WTC11 (cell line): ENCODE measurements at regions not wholly inside any gene's neighbourhood (a gene's known extent, or its start where the extent isn't known, plus 50 kb on each side); places are given as distances from the start of the nearest gene placed in this dataset.

ENCODE experiments used
- ATAC-seq: fragments of 200-7000 bp; cut with Tn5 transposase; 2 replicates; pipeline ENCODE4 v1.10.0; 2021; ENCODE audit warnings: mild to moderate bottlenecking, moderate library complexity
- CTCF ChIA-PET: fragments of 300-600 bp; sonication (Branson Sonifier 250); formaldehyde crosslinking; loops from one replicate; lab custom pipeline; 2021; ENCODE audit warnings: antibody characterized with exemption; lab: Charles Lee
- POLR2A ChIA-PET: fragments of 350-600 bp; sonication (Branson Sonifier 250); formaldehyde crosslinking; loops from one replicate; lab custom pipeline; 2021; ENCODE audit warnings: antibody characterized with exemption; lab: Charles Lee
- DNase-seq: peaks from one replicate; pipeline ENCODE4 v3.0.0; 2021; ENCODE audit warnings: low spot score
- H3K27ac Mint-ChIP-seq: 2 replicates; pipeline ENCODE4 v1.8.0; 2021; ENCODE audit warnings: mixed read lengths
- H3K27me3 Mint-ChIP-seq: 2 replicates; pipeline ENCODE4 v1.8.0; 2021; ENCODE audit warnings: low read depth, mild to moderate bottlenecking, moderate library complexity, mixed read lengths
- H3K36me3 Mint-ChIP-seq: 2 replicates; pipeline ENCODE4 v1.8.0; 2021; ENCODE audit warnings: mixed read lengths
- H3K4me1 Mint-ChIP-seq: 2 replicates; pipeline ENCODE4 v1.8.0; 2022; ENCODE audit warnings: mixed read lengths
- H3K4me3 Mint-ChIP-seq: 2 replicates; pipeline ENCODE4 v1.8.0; 2021; ENCODE audit warnings: mild to moderate bottlenecking, moderate library complexity, mixed read lengths
- H3K9me3 Mint-ChIP-seq: 2 replicates; pipeline ENCODE4 v1.8.0; 2021; ENCODE audit warnings: mixed read lengths
- ATF1 ChIP-seq: sonication (generic); formaldehyde crosslinking; IDR thresholded peaks from 2 replicates; pipeline ENCODE4 v1.8.1; 2023; ENCODE audit warnings: mild to moderate bottlenecking, moderate library complexity, missing genetic modification reagents
- E2F4 ChIP-seq: sonication (generic); formaldehyde crosslinking; IDR thresholded peaks from 2 replicates; pipeline ENCODE4 v1.8.1; 2022; ENCODE audit warnings: low read depth, mild to moderate bottlenecking, moderate library complexity, missing genetic modification reagents, borderline replicate concordance
- E2F5 ChIP-seq: sonication (generic); formaldehyde crosslinking; IDR thresholded peaks from 2 replicates; pipeline ENCODE4 v1.8.1; 2022; ENCODE audit warnings: mild to moderate bottlenecking, moderate library complexity, missing genetic modification reagents
- EMX1 ChIP-seq: fragments of 250-450 bp; sonication (Bioruptor Pico); IDR thresholded peaks from 2 replicates; pipeline ENCODE4 v1.8.0; 2021; ENCODE audit warnings: mild to moderate bottlenecking
- FOXP4 ChIP-seq: sonication (generic); formaldehyde crosslinking; IDR thresholded peaks from 2 replicates; pipeline ENCODE4 v1.8.0; 2022; ENCODE audit warnings: mild to moderate bottlenecking, missing genetic modification reagents
- HMGXB4 ChIP-seq: sonication (generic); formaldehyde crosslinking; IDR thresholded peaks from 2 replicates; pipeline ENCODE4 v1.8.1; 2023; ENCODE audit warnings: mild to moderate bottlenecking, moderate library complexity, missing genetic modification reagents
- IRF1 ChIP-seq: sonication (generic); formaldehyde crosslinking; IDR thresholded peaks from 2 replicates; pipeline ENCODE4 v1.8.0; 2023; ENCODE audit warnings: missing genetic modification reagents
- IRF2 ChIP-seq: sonication (generic); formaldehyde crosslinking; IDR thresholded peaks from 2 replicates; pipeline ENCODE4 v1.8.0; 2022; ENCODE audit warnings: low read depth, missing genetic modification reagents, borderline replicate concordance
- KAT7 ChIP-seq: sonication (generic); formaldehyde crosslinking; IDR thresholded peaks from 2 replicates; pipeline ENCODE4 v1.8.1; 2023; ENCODE audit warnings: missing genetic modification reagents, mild to moderate bottlenecking, borderline replicate concordance
- NFATC4 ChIP-seq: fragments of 250-450 bp; sonication (Bioruptor Pico); IDR thresholded peaks from 2 replicates; pipeline ENCODE4 v1.9.0; 2021; ENCODE audit warnings: mild to moderate bottlenecking
- NR2C2 ChIP-seq: sonication (generic); formaldehyde crosslinking; IDR thresholded peaks from 2 replicates; pipeline ENCODE4 v1.8.0; 2022; ENCODE audit warnings: mild to moderate bottlenecking, missing genetic modification reagents
- NR3C1 ChIP-seq: sonication (generic); formaldehyde crosslinking; conservative IDR thresholded peaks from 2 replicates; pipeline ENCODE4 v1.8.1; 2023; ENCODE audit warnings: low read depth, mild to moderate bottlenecking, missing genetic modification reagents
- PREB ChIP-seq: sonication (generic); formaldehyde crosslinking; IDR thresholded peaks from 2 replicates; pipeline ENCODE4 v1.8.1; 2022; ENCODE audit warnings: mild to moderate bottlenecking, missing genetic modification reagents, moderate library complexity, borderline replicate concordance
- RELA ChIP-seq: sonication (generic); formaldehyde crosslinking; IDR thresholded peaks from 2 replicates; pipeline ENCODE4 v1.8.1; 2022; ENCODE audit warnings: missing genetic modification reagents, mild to moderate bottlenecking, borderline replicate concordance
- RORB ChIP-seq: fragments of 250-450 bp; sonication (Bioruptor Pico); IDR thresholded peaks from 2 replicates; pipeline ENCODE4 v1.9.0; 2021; ENCODE audit warnings: mild to moderate bottlenecking
- USF2 ChIP-seq: sonication (generic); formaldehyde crosslinking; IDR thresholded peaks from 2 replicates; pipeline ENCODE4 v1.8.1; 2023; ENCODE audit warnings: mild to moderate bottlenecking, missing genetic modification reagents, moderate library complexity
- ZNF317 ChIP-seq: sonication (generic); formaldehyde crosslinking; IDR thresholded peaks from 2 replicates; pipeline ENCODE4 v1.8.1; 2023; ENCODE audit warnings: low read depth, mild to moderate bottlenecking, moderate library complexity, missing genetic modification reagents, borderline replicate concordance
- ZNF423 ChIP-seq: fragments of 250-450 bp; sonication (Bioruptor Pico); IDR thresholded peaks from 2 replicates; pipeline ENCODE4 v2.1.2; 2022; ENCODE audit warnings: mild to moderate bottlenecking, moderate library complexity
- ZNF425 ChIP-seq: fragments of 250-450 bp; sonication (Bioruptor Pico); conservative IDR thresholded peaks from 2 replicates; pipeline ENCODE4 v1.9.0; 2021; ENCODE audit warnings: mild to moderate bottlenecking

- ChIA-PET POLR2A (no interaction called here), CTCF (no interaction called here)
- Mint-ChIP-seq H3K36me3 (no peaks in the 10 kb centered on the region), H3K27ac (no peak overlapping the region), H3K9me3 (peaks cover 6% of the 10 kb centered on the region), H3K4me3 (no peak overlapping the region), H3K4me1 (peaks cover 3% of the 10 kb centered on the region), H3K27me3 (no peaks in the 10 kb centered on the region)
- TF ChIP-seq E2F5 (CRISPR knock-in tag) (no peak), ATF1 (CRISPR knock-in tag) (no peak), EMX1 (no peak)
- ATAC-seq (no peak), DNase-seq (no peak)
These were observed 77.5 kb downstream of the TMEM200C start for GRCh38 chr18:5817816-5818215.

GRCh38 chr18:5806860-5807259 is 88.5 kb downstream of the TMEM200C start:
- H3K27ac Mint-ChIP-seq, result no peak overlapping the region
- POLR2A ChIA-PET, result no interaction called here

GRCh38 chr18:5787936-5788335 is 107.4 kb downstream of the TMEM200C start:
- H3K4me3 Mint-ChIP-seq, result no peak overlapping the region
- H3K9me3 Mint-ChIP-seq, result peaks cover 37% of the 10 kb centered on the region
- H3K27ac Mint-ChIP-seq, result no peak overlapping the region
- peaks cover 14% of the 10 kb centered on the region for H3K36me3 Mint-ChIP-seq
- H3K27me3 Mint-ChIP-seq, result no peaks in the 10 kb centered on the region
- DNase-seq (no peak), ATAC-seq (no peak)
- peaks cover 10% of the 10 kb centered on the region for H3K4me1 Mint-ChIP-seq
- POLR2A ChIA-PET, result no interaction called here
- CTCF ChIA-PET, result no interaction called here
- no peak for TF ChIP-seq IRF2 (CRISPR knock-in tag)
- no peak for TF ChIP-seq E2F4 (CRISPR knock-in tag)
- no peak for TF ChIP-seq USF2 (CRISPR knock-in tag)
- TF ChIP-seq HMGXB4 (CRISPR knock-in tag), result no peak
- no peak for TF ChIP-seq PREB (CRISPR knock-in tag)
- no peak for TF ChIP-seq KAT7 (CRISPR knock-in tag)
- no peak for TF ChIP-seq NFATC4
- TF ChIP-seq NR3C1 (CRISPR knock-in tag), result no peak
- TF ChIP-seq FOXP4 (CRISPR knock-in tag), result no peak
- TF ChIP-seq ZNF423, result no peak
- TF ChIP-seq RELA, result no peak
- TF ChIP-seq RORB, result no peak
- TF ChIP-seq IRF1 (CRISPR knock-in tag), result no peak
- TF ChIP-seq NR2C2 (CRISPR knock-in tag), result no peak

More at GRCh38 chr18:5806860-5807259, 88.5 kb downstream of the TMEM200C start:
- ATAC-seq (no peak), DNase-seq (no peak)
- H3K27me3 Mint-ChIP-seq, result no peaks in the 10 kb centered on the region; the same call in 1 of the 2 replicates
- H3K4me3 Mint-ChIP-seq, result no peak overlapping the region
- TF ChIP-seq ZNF425 (CRISPR knock-in tag) (no peak), ZNF317 (peak; percentile 92)
- peaks cover 58% of the 10 kb centered on the region for H3K36me3 Mint-ChIP-seq
- CTCF ChIA-PET, result no interaction called here
- H3K9me3 Mint-ChIP-seq, result peaks cover 68% of the 10 kb centered on the region
- H3K4me1 Mint-ChIP-seq, result peaks cover 6% of the 10 kb centered on the region
